ENCODE measurements at regions not wholly inside any gene's neighbourhood (a gene's known extent, or its start where the extent isn't known, plus 50 kb on each side); places are given as distances from the start of the nearest gene placed in this dataset.

- H3K4me3 ChIP-seq (replicated peaks in 1 of 2; ENCODE audit: low read depth in 2 of 2, low read length in 2 of 2), result no peak overlapping the region
- no peak for TF ChIP-seq CTCF (IDR thresholded peaks at IDR 0.05; ENCODE audit: low read depth, low read length)
- DNase-seq (ENCODE audit: low read depth in 2 of 2), result no peak
Measured at GRCh38 chr18:5052491-5052890, 144.6 kb downstream of the AKAIN1 start.

- TF ChIP-seq CTCF (IDR thresholded peaks at IDR 0.05; ENCODE audit: low read depth, low read length), result no peak
- no peak for DNase-seq (ENCODE audit: low read depth in 2 of 2)
- no peak overlapping the region for H3K4me3 ChIP-seq (replicated peaks in 1 of 2; ENCODE audit: low read depth in 2 of 2, low read length in 2 of 2)
Measured at GRCh38 chr18:5051207-5051606, 145.8 kb downstream of the AKAIN1 start.

- no peak for DNase-seq (ENCODE audit: low read depth in 2 of 2)
- no peak for TF ChIP-seq CTCF (IDR thresholded peaks at IDR 0.05; ENCODE audit: low read depth, low read length)
- H3K4me3 ChIP-seq (replicated peaks in 1 of 2; ENCODE audit: low read depth in 2 of 2, low read length in 2 of 2), result no peak overlapping the region
Measured at GRCh38 chr18:5049124-5049523, 147.9 kb downstream of the AKAIN1 start.

DNA sequence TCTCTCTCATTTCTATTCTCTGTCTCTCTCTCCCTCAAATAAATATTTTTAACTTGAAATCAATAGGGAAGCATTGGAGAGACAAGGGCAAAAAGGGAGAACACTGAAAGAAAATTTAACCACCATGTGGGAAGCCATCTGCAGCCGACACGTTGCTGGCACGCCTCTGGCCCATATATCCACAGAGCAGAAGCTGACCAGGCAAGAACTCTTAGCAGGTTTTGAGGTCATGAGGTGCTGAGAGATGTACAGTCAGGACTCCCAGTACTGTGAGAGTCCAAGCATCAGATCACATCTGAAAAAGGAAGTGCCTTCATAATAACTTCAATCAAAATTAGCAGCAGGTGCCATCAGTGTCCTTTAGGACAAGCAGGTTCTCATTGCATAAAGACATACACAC, 156.6 kb downstream of the AKAIN1 start:
- no peak overlapping the region for H3K4me3 ChIP-seq (replicated peaks in 1 of 2; ENCODE audit: low read depth in 2 of 2, low read length in 2 of 2)
- no peak for DNase-seq (ENCODE audit: low read depth in 2 of 2)
- no peak for TF ChIP-seq CTCF (IDR thresholded peaks at IDR 0.05; ENCODE audit: low read depth, low read length)

- DNase-seq (ENCODE audit: low read depth in 2 of 2), result no peak
- H3K4me3 ChIP-seq (replicated peaks in 1 of 2; ENCODE audit: low read depth in 2 of 2, low read length in 2 of 2), result no peak overlapping the region
- no peak for TF ChIP-seq CTCF (IDR thresholded peaks at IDR 0.05; ENCODE audit: low read depth, low read length)
Measured at GRCh38 chr18:5036523-5036922, 160.5 kb downstream of the AKAIN1 start.

GRCh38 chr18:5031216-5031615, 165.8 kb downstream of the AKAIN1 start:
- H3K4me3 ChIP-seq (replicated peaks in 1 of 2; ENCODE audit: low read depth in 2 of 2, low read length in 2 of 2), result no peak overlapping the region
- DNase-seq (ENCODE audit: low read depth in 2 of 2), result no peak
- no peak for TF ChIP-seq CTCF (IDR thresholded peaks at IDR 0.05; ENCODE audit: low read depth, low read length)

GRCh38 chr18:5030636-5031035, 166.4 kb downstream of the AKAIN1 start:
- H3K4me3 ChIP-seq (replicated peaks in 1 of 2; ENCODE audit: low read depth in 2 of 2, low read length in 2 of 2), result no peak overlapping the region
- no peak for TF ChIP-seq CTCF (IDR thresholded peaks at IDR 0.05; ENCODE audit: low read depth, low read length)
- no peak for DNase-seq (ENCODE audit: low read depth in 2 of 2)

Data from cardiac fibroblast (primary cell).